ENCODE measurements at regions not wholly inside any gene's neighbourhood (a gene's known extent, or its start where the extent isn't known, plus 50 kb on each side); places are given as distances from the start of the nearest gene placed in this dataset.

GRCh38 chr9:110047955-110048402, 160.0 kb downstream of the C9orf152 start (continued):
- 0 out of 2 replicates have a peak, but pooled peaks have one; percentile 2 for TF ChIP-seq PAX5 (IDR thresholded peaks at IDR 0.05; ENCODE audit: borderline replicate concordance, low read depth, low read length)
- TF ChIP-seq ELK1 (IDR thresholded peaks at IDR 0.05; ENCODE audit: low read depth, low read length), result peak; percentile 43; the same call in 1 of the 2 replicates
- 0 out of 2 replicates have a peak, but pooled peaks have one; percentile 24 for TF ChIP-seq NR2F1 (conservative IDR thresholded peaks at IDR 0.05)
- TF ChIP-seq BHLHE40 (IDR thresholded peaks at IDR 0.05; ENCODE audit: borderline replicate concordance in 1 of 2, low read depth in 2 of 2, low read length in 1 of 2), result peak in 1 of 2 experiments; percentile 33; a peak in 1 of 4 replicates
- TF ChIP-seq BCL3 (IDR thresholded peaks at IDR 0.05; ENCODE audit: borderline replicate concordance, insufficient read depth, low read depth, low read length, poor library complexity, severe bottlenecking), result no peak
- no peak for TF ChIP-seq ZBTB33 (IDR thresholded peaks at IDR 0.05)
- TF ChIP-seq MXI1 (IDR thresholded peaks at IDR 0.05; ENCODE audit: low read depth, low read length), result no peak; the same call in none of the 2 replicates
- TF ChIP-seq EED (IDR thresholded peaks at IDR 0.05; ENCODE audit: low read depth), result peak; percentile 37; the same call in 1 of the 2 replicates
- TF ChIP-seq FOXM1 (IDR thresholded peaks at IDR 0.05; ENCODE audit: low read depth, low read length), result no peak
- no peak for TF ChIP-seq PML (IDR thresholded peaks at IDR 0.05; ENCODE audit: low read length)
